H1 (cell line): ENCODE measurements at regions not wholly inside any gene's neighbourhood (a gene's known extent, or its start where the extent isn't known, plus 50 kb on each side); places are given as distances from the start of the nearest gene placed in this dataset.

Experiments used
- CTCF ChIA-PET: fragments of 300-600 bp; sonication (Branson Sonifier 250); formaldehyde crosslinking; loops from one replicate; lab custom pipeline; 2021; ENCODE audit not compliant: partially characterized antibody; lab: Charles Lee
- POLR2A ChIA-PET: fragments of 300-600 bp; sonication (Branson Sonifier 250); formaldehyde crosslinking; loops from one replicate; lab custom pipeline; 2021; ENCODE audit warnings: inconsistent platforms; ENCODE audit not compliant: partially characterized antibody; lab: Charles Lee
- DNase-seq, 2 experiments: peaks; one replicate each; pipeline versions ENCODE4 v3.0.0 to v3.0.0-alpha.2; 2010 to 2022; ENCODE audit warnings: low spot score in 2 of 2, low read depth in 1 of 2, mixed read lengths in 1 of 2
- FAIRE-seq: peaks from 2 replicates; lab custom pipeline; 2011; peaks lifted over from hg19 to GRCh38; lab: Jason Lieb, UNC
- H2AFZ ChIP-seq: 2 replicates; pipeline ENCODE4 v1.8.1; 2012; ENCODE audit warnings: low read length, inconsistent platforms
- H2AK5ac ChIP-seq: 2 replicates; pipeline ENCODE4 v1.6.1; 2013; ENCODE audit warnings: low read depth, low read length
- H2BK120ac ChIP-seq: replicated peaks from 2 replicates; pipeline ENCODE3; 2013; ENCODE audit warnings: low read depth, low read length, inconsistent platforms
- H2BK12ac ChIP-seq: 2 replicates; pipeline ENCODE4 v1.6.1; 2013; ENCODE audit warnings: low read depth, low read length
- H2BK15ac ChIP-seq: 2 replicates; pipeline ENCODE4 v1.6.1; 2013; ENCODE audit warnings: low read length
- H2BK20ac ChIP-seq: 2 replicates; pipeline ENCODE4 v1.6.1; 2013; ENCODE audit warnings: low read length
- H2BK5ac ChIP-seq: 2 replicates; pipeline ENCODE4 v1.6.1; 2013; ENCODE audit warnings: low read depth, low read length
- H3K14ac ChIP-seq: 2 replicates; pipeline ENCODE4 v1.6.1; 2013; ENCODE audit warnings: inconsistent platforms; ENCODE audit not compliant: insufficient read length
- H3K18ac ChIP-seq: 2 replicates; pipeline ENCODE4 v1.6.1; 2013; ENCODE audit warnings: low read length; ENCODE audit errors: extremely low read depth
- H3K23ac ChIP-seq: 2 replicates; pipeline ENCODE4 v1.6.1; 2013; ENCODE audit warnings: inconsistent platforms; ENCODE audit not compliant: insufficient read length
- H3K23me2 ChIP-seq: 2 replicates; pipeline ENCODE4 v1.6.1; 2013; ENCODE audit warnings: low read depth, low read length
- H3K27ac ChIP-seq: 2 replicates; pipeline ENCODE4 v1.6.1; 2011; ENCODE audit warnings: low read depth, low read length, inconsistent platforms
- H3K27me3 ChIP-seq, 4 experiments: replicated peaks in 1 of 4; 1 replicate in 1 of 4; 2 replicates in 3 of 4; pipeline versions ENCODE4 v1.6.1 to v1.8.1; 2011 to 2013; ENCODE audit warnings: low read length in 3 of 4, mild to moderate bottlenecking in 3 of 4, inconsistent platforms in 2 of 4, mixed read lengths in 2 of 4, moderate library complexity in 1 of 4; ENCODE audit not compliant: control insufficient read depth in 3 of 4, insufficient read depth in 3 of 4; ENCODE audit errors: extremely low read depth in 1 of 4
- H3K36me3 ChIP-seq, 4 experiments: 2 replicates each; pipeline versions ENCODE4 v1.6.1 to v1.8.1; 2011 to 2013; ENCODE audit warnings: mild to moderate bottlenecking in 4 of 4, low read length in 3 of 4, moderate library complexity in 2 of 4, control low read depth in 1 of 4, inconsistent platforms in 1 of 4; ENCODE audit not compliant: insufficient read depth in 4 of 4, control insufficient read depth in 2 of 4
- H3K4ac ChIP-seq: replicated peaks from 2 replicates; pipeline ENCODE3; 2013; ENCODE audit warnings: low read length, low read depth, mixed read lengths, inconsistent platforms; ENCODE audit not compliant: insufficient read length
- H3K4me1 ChIP-seq, 4 experiments: replicated peaks in 1 of 4; 1 replicate in 1 of 4; 2 replicates in 3 of 4; pipeline versions ENCODE4 v1.6.1 to v1.8.1; 2011 to 2013; ENCODE audit warnings: low read length in 3 of 4, inconsistent platforms in 2 of 4, mixed read lengths in 1 of 4; ENCODE audit not compliant: insufficient read depth in 4 of 4, control insufficient read depth in 3 of 4
- H3K4me2 ChIP-seq, 2 experiments: 2 replicates each; pipeline versions ENCODE4 v1.6.1 to v1.8.1; 2011 to 2013; ENCODE audit warnings: low read depth in 2 of 2, low read length in 2 of 2, control low read depth in 1 of 2, inconsistent platforms in 1 of 2, mild to moderate bottlenecking in 1 of 2; ENCODE audit not compliant: insufficient read depth in 1 of 2
- H3K4me3 ChIP-seq, 4 experiments: fragments of 200-600, 300-600 bp in 1 of 4; sonication (generic), shearing (Covaris generic), sonication (Bioruptor Twin) in 1 of 4; 2 replicates each; pipeline versions ENCODE4 v1.5.1 to v1.8.1; 2011 to 2016; ENCODE audit warnings: low read length in 4 of 4, low read depth in 3 of 4, control low read depth in 2 of 4, inconsistent platforms in 2 of 4, mild to moderate bottlenecking in 2 of 4, mixed read lengths in 1 of 4, moderate library complexity in 1 of 4; ENCODE audit not compliant: insufficient read depth in 2 of 4; ENCODE audit errors: extremely low read depth in 1 of 4
- H3K56ac ChIP-seq: replicated peaks from 2 replicates; pipeline ENCODE3; 2013; ENCODE audit warnings: low read depth, mild to moderate bottlenecking, mixed read lengths, low read length, inconsistent platforms; ENCODE audit not compliant: insufficient read length
- H3K79me1 ChIP-seq: 2 replicates; pipeline ENCODE4 v1.6.1; 2013; ENCODE audit warnings: low read depth, low read length, control low read depth
- H3K79me2 ChIP-seq, 2 experiments: 2 replicates each; pipeline versions ENCODE4 v1.6.1 to v1.8.1; 2012 to 2013; ENCODE audit warnings: low read length in 2 of 2, mild to moderate bottlenecking in 2 of 2, inconsistent platforms in 1 of 2; ENCODE audit not compliant: insufficient read depth in 2 of 2, control insufficient read depth in 1 of 2
- H3K9ac ChIP-seq, 4 experiments: replicated peaks in 1 of 4; 1 replicate in 1 of 4; 2 replicates in 3 of 4; pipeline versions ENCODE4 v1.6.1 to v1.8.1; 2011 to 2013; ENCODE audit warnings: low read depth in 3 of 4, low read length in 3 of 4, control low read depth in 2 of 4, mild to moderate bottlenecking in 2 of 4, moderate library complexity in 2 of 4, inconsistent platforms in 1 of 4; ENCODE audit errors: extremely low read depth in 1 of 4
- H3K9me3 ChIP-seq, 2 experiments: 2 replicates each; pipeline versions ENCODE4 v1.6.1 to v1.8.1; 2012 to 2013; ENCODE audit warnings: mild to moderate bottlenecking in 2 of 2, moderate library complexity in 2 of 2, control low read depth in 1 of 2, inconsistent platforms in 1 of 2, low read depth in 1 of 2, low read length in 1 of 2, mixed read lengths in 1 of 2; ENCODE audit not compliant: insufficient read depth in 2 of 2
- H4K20me1 ChIP-seq, 2 experiments: replicated peaks in 1 of 2; 2 replicates each; pipeline versions ENCODE3 to v1.8.1; 2011 to 2013; ENCODE audit warnings: inconsistent platforms in 2 of 2, low read length in 2 of 2, mild to moderate bottlenecking in 1 of 2; ENCODE audit not compliant: insufficient read depth in 2 of 2, control insufficient read depth in 1 of 2
- H4K5ac ChIP-seq: 2 replicates; pipeline ENCODE4 v1.6.1; 2013; ENCODE audit warnings: low read length, low read depth, mixed read lengths, inconsistent platforms; ENCODE audit not compliant: insufficient read length
- H4K8ac ChIP-seq: 2 replicates; pipeline ENCODE4 v1.8.0; 2013; ENCODE audit warnings: mild to moderate bottlenecking, moderate library complexity, low read length, inconsistent platforms; ENCODE audit not compliant: insufficient read depth; ENCODE audit errors: extremely low read depth
- H4K91ac ChIP-seq: replicated peaks from 2 replicates; pipeline ENCODE3; 2013; ENCODE audit warnings: low read length, mixed read lengths, inconsistent platforms; ENCODE audit not compliant: insufficient read length
- BRCA1 ChIP-seq: IDR thresholded peaks from 2 replicates; pipeline ENCODE4 v1.6.1; 2012; ENCODE audit warnings: low read depth, low read length, improper control_type of control experiment
- CREB1 ChIP-seq: IDR thresholded peaks from 2 replicates; pipeline ENCODE4 v1.6.1; 2012; ENCODE audit warnings: inconsistent platforms
- CTCF ChIP-seq, 3 experiments: IDR thresholded peaks; 1 replicate in 2 of 3; 2 replicates in 1 of 3; pipeline versions ENCODE4 v1.5.1 to v1.6.1; 2011; ENCODE audit warnings: low read length in 3 of 3, mild to moderate bottlenecking in 3 of 3, inconsistent platforms in 2 of 3, low read depth in 1 of 3, moderate library complexity in 1 of 3; ENCODE audit not compliant: insufficient read depth in 1 of 3; ENCODE audit errors: control extremely low read depth in 1 of 3
- EP300 ChIP-seq, 2 experiments: IDR thresholded peaks; 1 replicate in 1 of 2; 2 replicates in 1 of 2; pipeline ENCODE4 v1.6.1; 2011 to 2012; ENCODE audit warnings: low read depth in 2 of 2, low read length in 2 of 2, mild to moderate bottlenecking in 2 of 2, borderline replicate concordance in 1 of 2, inconsistent platforms in 1 of 2, moderate library complexity in 1 of 2
- JUND ChIP-seq: IDR thresholded peaks from 2 replicates; pipeline ENCODE4 v1.6.1; 2011; ENCODE audit warnings: mild to moderate bottlenecking, improper control_type of control experiment, low read length
- PHF8 ChIP-seq: fragments of 200-600 bp; sonication (generic); conservative IDR thresholded peaks from 2 replicates; pipeline ENCODE4 v1.7.1; 2012; ENCODE audit warnings: low read depth, mild to moderate bottlenecking, inconsistent platforms, low read length, moderate library complexity
- POLR2AphosphoS5 ChIP-seq: IDR thresholded peaks from 2 replicates; pipeline ENCODE4 v1.6.1; 2011; ENCODE audit warnings: low read depth, low read length
- RAD21 ChIP-seq, 2 experiments: IDR thresholded peaks in 1 of 2; conservative IDR thresholded peaks in 1 of 2; 2 replicates each; pipeline ENCODE4 v1.6.1; 2011; ENCODE audit warnings: low read depth in 2 of 2, low read length in 2 of 2, improper control_type of control experiment in 1 of 2, inconsistent platforms in 1 of 2, mild to moderate bottlenecking in 1 of 2, moderate library complexity in 1 of 2
- RNF2 ChIP-seq: fragments of 200-900, 300-1000 bp; sonication (generic); IDR thresholded peaks from 2 replicates; pipeline ENCODE4 v1.7.1; 2016; ENCODE audit warnings: borderline replicate concordance, low read depth, mild to moderate bottlenecking, antibody characterized with exemption, low read length; ENCODE audit not compliant: poor library complexity, severe bottlenecking; ENCODE audit errors: missing control alignments
- TBP ChIP-seq: IDR thresholded peaks from 2 replicates; pipeline ENCODE4 v1.6.1; 2011; ENCODE audit warnings: low read depth, low read length, improper control_type of control experiment
- WGBS, 2 experiments: shearing (Covaris generic) in 1 of 2; methylation state at CpG; one replicate each; pipeline versions ENCODE4 v1.1.6 to v1.1.7; 2013 to 2015; ENCODE audit warnings: low lambda C conversion rate in 2 of 2, mixed read lengths in 2 of 2, inconsistent platforms in 1 of 2, low coverage in 1 of 2, missing lambda C conversion rate in 1 of 2; ENCODE audit not compliant: insufficient replicate concordance in 2 of 2, insufficient coverage in 1 of 2, insufficient read length in 1 of 2; ENCODE audit errors: extremely low coverage in 1 of 2, missing lambda C conversion rate in 1 of 2; 5-methylcytosine and 5-hydroxymethylcytosine counted together

DNA sequence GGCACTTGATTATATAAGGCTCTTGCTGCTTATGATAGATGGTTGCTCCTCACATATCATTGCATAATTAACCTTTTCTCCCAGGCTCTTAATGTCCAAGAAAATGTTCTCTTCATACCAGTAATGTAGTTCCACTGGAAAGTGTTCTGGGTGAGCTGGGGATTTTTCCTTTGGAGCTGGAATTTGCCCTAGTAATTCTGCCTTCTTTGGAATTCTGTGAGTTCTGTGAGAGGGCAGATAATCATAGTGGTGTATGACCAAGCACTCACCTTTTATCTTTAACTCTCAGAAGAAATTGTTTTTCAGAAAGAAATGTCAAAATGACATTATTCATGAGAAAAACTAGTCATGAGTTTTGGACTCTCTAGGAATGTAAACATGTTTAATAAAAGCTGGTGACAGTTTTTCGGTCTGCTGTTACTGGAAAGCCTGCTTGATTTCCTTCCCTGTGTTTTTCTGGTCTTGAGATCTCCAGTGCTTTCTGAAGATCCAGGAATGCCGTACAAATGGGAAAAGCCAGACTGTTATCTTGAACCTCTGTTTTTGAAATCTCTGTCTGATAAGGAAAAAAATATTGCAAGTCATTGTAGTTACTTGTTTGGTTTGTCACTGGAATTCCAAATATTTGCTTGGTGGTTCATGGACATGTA lies 148.3 kb upstream of the PRPS1L1 start:
- no peak overlapping the region for H2AK5ac ChIP-seq
- no peak overlapping the region for H3K18ac ChIP-seq
- no peak overlapping the region for H3K4ac ChIP-seq
- H3K4me1 ChIP-seq, result no peaks in the 10 kb centered on the region
- H3K27me3 ChIP-seq, result no peaks in the 10 kb centered on the region
- no peak overlapping the region for H3K4me3 ChIP-seq
- H4K8ac ChIP-seq, result no peak overlapping the region
- H4K20me1 ChIP-seq, result no peaks in the 10 kb centered on the region
- no peak overlapping the region for H2BK5ac ChIP-seq
- H3K56ac ChIP-seq, result no peak overlapping the region
- H3K27ac ChIP-seq, result no peak overlapping the region
- no peak overlapping the region for H2BK12ac ChIP-seq
- H3K9me3 ChIP-seq, result no peaks in the 10 kb centered on the region
- H3K79me1 ChIP-seq, result no peaks in the 10 kb centered on the region
- no peak overlapping the region for H4K91ac ChIP-seq
- ChIA-PET CTCF (interaction anchor here (0.7 to 2.6 kb wide), 4 partner anchors 25 to 478 kb away, joined by 3 to 5 read pairs (median 4); no protein-coding TSS in a partner anchor), POLR2A (no interaction called here)
- H3K79me2 ChIP-seq, result no peaks in the 10 kb centered on the region
- no peak overlapping the region for H2AFZ ChIP-seq
- no peak overlapping the region for H4K5ac ChIP-seq
- H3K4me2 ChIP-seq, result no peak overlapping the region
- DNase-seq (no peak), FAIRE-seq (no peak)
- H3K14ac ChIP-seq, result no peak overlapping the region
- no peak overlapping the region for H2BK120ac ChIP-seq
- H3K23ac ChIP-seq, result no peak overlapping the region
- H3K23me2 ChIP-seq, result no peaks in the 10 kb centered on the region
- H3K9ac ChIP-seq, result no peak overlapping the region
- H3K36me3 ChIP-seq, result no peaks in the 10 kb centered on the region
- no peak overlapping the region for H2BK20ac ChIP-seq
- no peak overlapping the region for H2BK15ac ChIP-seq
- WGBS, 2 experiments, result 88% methylated on average over 2 of the region's 2 CpGs; no CpG with 5 or more reads in 1 of the 2 experiments
- TF ChIP-seq CTCF (IDR thresholded peaks at IDR 0.05; ENCODE audit: control extremely low read depth in 1 of 3, insufficient read depth in 1 of 3, low read depth in 1 of 3, low read length in 3 of 3), result no peak
- no peak for TF ChIP-seq CREB1
- TF ChIP-seq RAD21 (IDR thresholded peaks at IDR 0.05 in 1 of 2, conservative IDR thresholded peaks at IDR 0.05 in 1 of 2; ENCODE audit: low read depth in 2 of 2, low read length in 2 of 2), result no peak
- TF ChIP-seq JUND, result no peak
- no peak for TF ChIP-seq EP300 (IDR thresholded peaks at IDR 0.05; ENCODE audit: borderline replicate concordance in 1 of 2, low read depth in 2 of 2, low read length in 2 of 2)
- no peak for TF ChIP-seq PHF8
- TF ChIP-seq BRCA1, result no peak
- no peak for TF ChIP-seq RNF2
- no peak for TF ChIP-seq TBP
- TF ChIP-seq POLR2AphosphoS5, result no peak
